ENCODE measurements at regions not wholly inside any gene's neighbourhood (a gene's known extent, or its start where the extent isn't known, plus 50 kb on each side); places are given as distances from the start of the nearest gene placed in this dataset.

GRCh38 chr13:70388935-70389334 is 280.7 kb upstream of the KLHL1 start:
- Mint-ChIP-seq H3K4me3 (ENCODE audit: unreplicated experiment) (no peak overlapping the region), H3K4me1 (ENCODE audit: low read depth, unreplicated experiment) (peaks cover 5% of the 10 kb centered on the region), H3K27me3 (ENCODE audit: unreplicated experiment) (no peaks in the 10 kb centered on the region), H3K27ac (ENCODE audit: unreplicated experiment) (no peak overlapping the region), H3K9me3 (ENCODE audit: unreplicated experiment) (no peaks in the 10 kb centered on the region), H3K36me3 (ENCODE audit: unreplicated experiment) (no peaks in the 10 kb centered on the region)
- no peak for DNase-seq
- TF ChIP-seq CTCF (IDR thresholded peaks at IDR 0.05; ENCODE audit: partially characterized antibody, unreplicated experiment): no peak

GRCh38 chr13:70386919-70387318 is 278.7 kb upstream of the KLHL1 start:
- H3K9me3 Mint-ChIP-seq (ENCODE audit: unreplicated experiment): no peaks in the 10 kb centered on the region
- no peak overlapping the region for H3K27ac Mint-ChIP-seq (ENCODE audit: unreplicated experiment)
- no peaks in the 10 kb centered on the region for H3K27me3 Mint-ChIP-seq (ENCODE audit: unreplicated experiment)
- no peak for TF ChIP-seq CTCF (IDR thresholded peaks at IDR 0.05; ENCODE audit: partially characterized antibody, unreplicated experiment)
- H3K4me1 Mint-ChIP-seq (ENCODE audit: low read depth, unreplicated experiment): peaks cover 5% of the 10 kb centered on the region
- no peak overlapping the region for H3K4me3 Mint-ChIP-seq (ENCODE audit: unreplicated experiment)
- H3K36me3 Mint-ChIP-seq (ENCODE audit: unreplicated experiment): no peaks in the 10 kb centered on the region
- no peak for DNase-seq

GRCh38 chr13:70385852-70386251 is 277.6 kb upstream of the KLHL1 start:
- no peak for TF ChIP-seq CTCF (IDR thresholded peaks at IDR 0.05; ENCODE audit: partially characterized antibody, unreplicated experiment)
- Mint-ChIP-seq H3K4me1 (ENCODE audit: low read depth, unreplicated experiment) (peaks cover under 1% of the 10 kb centered on the region), H3K27ac (ENCODE audit: unreplicated experiment) (no peak overlapping the region)

GRCh38 chr13:70384156-70384555 is 275.9 kb upstream of the KLHL1 start:
- Mint-ChIP-seq H3K9me3 (ENCODE audit: unreplicated experiment) (no peaks in the 10 kb centered on the region), H3K4me1 (ENCODE audit: low read depth, unreplicated experiment) (no peaks in the 10 kb centered on the region), H3K36me3 (ENCODE audit: unreplicated experiment) (no peaks in the 10 kb centered on the region), H3K27ac (ENCODE audit: unreplicated experiment) (no peak overlapping the region), H3K4me3 (ENCODE audit: unreplicated experiment) (no peak overlapping the region), H3K27me3 (ENCODE audit: unreplicated experiment) (no peaks in the 10 kb centered on the region)
- no peak for DNase-seq
- TF ChIP-seq CTCF (IDR thresholded peaks at IDR 0.05; ENCODE audit: partially characterized antibody, unreplicated experiment): no peak

More at GRCh38 chr13:70385852-70386251, 277.6 kb upstream of the KLHL1 start:
- Mint-ChIP-seq H3K36me3 (ENCODE audit: unreplicated experiment) (no peaks in the 10 kb centered on the region), H3K9me3 (ENCODE audit: unreplicated experiment) (no peaks in the 10 kb centered on the region), H3K4me3 (ENCODE audit: unreplicated experiment) (no peak overlapping the region), H3K27me3 (ENCODE audit: unreplicated experiment) (no peaks in the 10 kb centered on the region)
- DNase-seq: no peak

- no peak for DNase-seq
- no peak for TF ChIP-seq CTCF (IDR thresholded peaks at IDR 0.05; ENCODE audit: partially characterized antibody, unreplicated experiment)
- Mint-ChIP-seq H3K9me3 (ENCODE audit: unreplicated experiment) (no peaks in the 10 kb centered on the region), H3K36me3 (ENCODE audit: unreplicated experiment) (no peaks in the 10 kb centered on the region), H3K4me3 (ENCODE audit: unreplicated experiment) (no peak overlapping the region), H3K27ac (ENCODE audit: unreplicated experiment) (no peak overlapping the region), H3K4me1 (ENCODE audit: low read depth, unreplicated experiment) (peaks cover under 1% of the 10 kb centered on the region), H3K27me3 (ENCODE audit: unreplicated experiment) (no peaks in the 10 kb centered on the region)
These were observed 272.6 kb upstream of the KLHL1 start for GRCh38 chr13:70380809-70381208.
